ENCODE measurements at regions not wholly inside any gene's neighbourhood (a gene's known extent, or its start where the extent isn't known, plus 50 kb on each side); places are given as distances from the start of the nearest gene placed in this dataset.

- no peak for DNase-seq (ENCODE audit: low read depth)
- TF ChIP-seq CTCF (IDR thresholded peaks at IDR 0.05; ENCODE audit: control insufficient read depth, extremely low read depth, insufficient read depth) = no peak
- no peak overlapping the region for H3K4me3 ChIP-seq (ENCODE audit: low read depth, low read length)
Measured at GRCh38 chr5:24817966-24818365, 173.2 kb upstream of the CDH10 start.

DNA sequence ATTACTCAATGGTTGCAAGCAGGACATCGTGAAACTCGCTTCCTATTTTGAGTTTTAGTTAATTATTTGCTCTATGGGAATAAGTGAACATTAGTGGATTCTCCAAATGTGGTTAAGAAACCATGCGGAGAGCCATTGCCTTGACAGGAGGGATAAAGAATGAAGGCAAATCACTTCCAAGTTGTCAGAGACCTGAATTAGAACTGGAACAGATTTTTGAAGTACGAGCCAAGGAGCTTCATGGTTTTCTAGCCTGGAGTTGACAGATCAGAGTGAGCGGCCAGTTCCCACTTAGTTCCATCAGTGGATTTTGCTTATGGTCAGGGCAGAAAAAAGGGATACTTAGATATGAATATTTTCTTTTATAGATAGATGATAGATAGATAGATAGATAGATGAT is 171.4 kb upstream of the CDH10 start:
- no peak for DNase-seq (ENCODE audit: low read depth)
- no peak for TF ChIP-seq CTCF (IDR thresholded peaks at IDR 0.05; ENCODE audit: control insufficient read depth, extremely low read depth, insufficient read depth)
- no peak overlapping the region for H3K4me3 ChIP-seq (ENCODE audit: low read depth, low read length)

- TF ChIP-seq CTCF (IDR thresholded peaks at IDR 0.05; ENCODE audit: control insufficient read depth, extremely low read depth, insufficient read depth) = no peak
- no peak overlapping the region for H3K4me3 ChIP-seq (ENCODE audit: low read depth, low read length)
- no peak for DNase-seq (ENCODE audit: low read depth)
Measured at GRCh38 chr5:24805230-24805629, 160.5 kb upstream of the CDH10 start.

GRCh38 chr5:24804221-24804681 is 159.5 kb upstream of the CDH10 start:
- TF ChIP-seq CTCF (IDR thresholded peaks at IDR 0.05; ENCODE audit: control insufficient read depth, extremely low read depth, insufficient read depth) = no peak
- DNase-seq (ENCODE audit: low read depth) = no peak
- no peak overlapping the region for H3K4me3 ChIP-seq (ENCODE audit: low read depth, low read length)

GRCh38 chr5:24791326-24791725 is 146.5 kb upstream of the CDH10 start:
- H3K4me3 ChIP-seq (ENCODE audit: low read depth, low read length) = no peak overlapping the region
- DNase-seq (ENCODE audit: low read depth) = no peak
- TF ChIP-seq CTCF (IDR thresholded peaks at IDR 0.05; ENCODE audit: control insufficient read depth, extremely low read depth, insufficient read depth) = no peak

GRCh38 chr5:24789611-24790351 is 145.0 kb upstream of the CDH10 start:
- no peak for TF ChIP-seq CTCF (IDR thresholded peaks at IDR 0.05; ENCODE audit: control insufficient read depth, extremely low read depth, insufficient read depth)
- no peak overlapping the region for H3K4me3 ChIP-seq (ENCODE audit: low read depth, low read length)
- DNase-seq (ENCODE audit: low read depth) = no peak

All from LNCaP clone FGC (cell line).